Inferior parietal cortex (tissue), 1 donor: ENCODE measurements at regions not wholly inside any gene's neighbourhood (a gene's known extent, or its start where the extent isn't known, plus 50 kb on each side); places are given as distances from the start of the nearest gene placed in this dataset.

Experiments
- DNase-seq: peaks from one replicate; pipeline ENCODE4 v3.0.0-alpha.2; 2016; ENCODE audit errors: extremely low spot score

DNA sequence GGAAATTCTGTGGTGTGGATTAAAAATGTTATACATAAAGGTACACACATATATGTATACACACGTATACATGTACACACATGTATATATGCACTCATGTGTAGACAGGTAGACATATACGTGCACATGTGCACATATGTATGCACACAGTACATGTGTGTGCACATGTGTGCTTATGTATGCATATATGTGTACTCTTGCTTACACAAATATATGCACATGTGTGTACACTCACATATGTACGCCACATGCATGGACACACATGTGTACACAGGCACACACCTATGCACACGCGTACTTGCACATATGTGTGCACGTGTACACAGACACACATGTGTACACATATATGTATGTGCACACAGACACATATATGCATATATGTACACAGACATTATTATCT lies 142.8 kb upstream of the SALL3 start:
- no peak for DNase-seq

DNA sequence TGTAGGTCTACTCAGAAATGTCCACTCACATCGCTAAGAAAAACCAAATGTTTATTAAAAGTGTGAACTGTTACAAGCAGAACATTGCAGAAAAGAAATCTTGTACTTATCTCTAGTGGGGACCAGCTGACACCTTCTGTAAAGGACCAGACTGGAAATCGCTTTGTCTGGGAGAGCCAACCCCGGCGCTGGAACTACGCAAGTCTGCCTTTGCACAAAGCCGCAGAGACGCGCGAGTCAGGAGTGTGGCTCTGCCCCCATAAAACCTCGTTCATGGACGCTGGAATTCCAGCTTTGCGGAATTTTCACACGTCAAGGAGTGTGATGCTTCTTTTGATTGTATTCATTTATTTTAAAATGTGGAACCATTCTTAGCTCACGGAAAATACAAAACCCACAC lies 141.9 kb upstream of the SALL3 start:
- DNase-seq: no peak

DNA sequence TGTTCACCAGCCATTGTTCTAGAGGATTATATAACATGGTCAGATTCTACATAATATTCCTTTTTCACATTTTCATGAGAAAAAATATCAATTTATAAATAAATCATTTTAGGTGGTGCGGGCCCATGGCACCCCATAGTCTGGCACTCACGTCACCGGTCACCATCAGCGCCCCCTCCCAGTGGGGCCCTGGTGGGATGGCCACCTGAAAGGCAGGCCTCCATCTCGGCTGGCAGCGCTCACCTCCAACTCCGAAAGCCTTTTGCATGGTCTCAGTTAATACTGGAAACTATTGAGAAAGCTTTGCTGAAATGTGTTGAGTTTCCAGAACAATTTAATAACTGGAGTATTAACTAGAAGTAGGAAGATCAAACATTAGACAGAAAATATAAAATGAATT lies 141.4 kb upstream of the SALL3 start:
- no peak for DNase-seq

DNA sequence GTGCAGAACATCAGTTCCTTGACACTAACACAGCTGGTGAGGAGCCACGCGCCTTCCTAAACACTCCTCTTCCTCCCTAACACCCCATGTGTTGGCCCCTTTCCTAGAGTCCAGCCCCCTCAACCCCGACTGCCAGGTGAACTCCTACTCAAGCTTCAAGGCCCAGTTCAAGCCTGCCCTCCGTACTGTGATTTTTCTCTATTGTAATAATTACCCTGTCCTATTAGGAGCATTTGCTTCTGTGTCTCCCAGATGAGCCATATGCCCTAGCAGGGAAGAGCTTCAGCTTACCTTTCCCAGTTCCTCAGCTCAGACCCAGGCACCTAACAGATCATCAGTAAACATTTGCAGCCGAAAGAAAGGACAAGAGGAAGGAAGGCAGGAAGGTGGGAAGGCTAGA lies 130.6 kb upstream of the SALL3 start:
- no peak for DNase-seq

DNA sequence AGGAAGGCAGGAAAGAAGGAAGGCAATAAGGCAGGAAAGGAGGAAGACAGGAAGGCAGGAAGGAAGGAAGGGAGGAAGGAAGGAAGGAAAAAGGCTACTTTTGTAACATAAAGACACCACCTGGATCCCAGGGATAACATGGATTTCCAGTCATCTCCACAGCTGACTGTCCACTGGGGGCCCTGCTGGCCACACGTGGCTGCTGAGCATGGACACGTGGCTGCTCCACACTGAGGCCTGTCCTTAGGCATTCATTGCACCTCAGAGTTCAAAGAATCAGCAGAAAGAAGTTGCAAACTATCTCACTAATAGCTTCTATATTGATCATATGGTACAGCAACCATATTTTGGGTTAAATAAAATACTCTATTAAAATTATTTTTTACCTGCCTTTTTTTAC lies 130.2 kb upstream of the SALL3 start:
- DNase-seq: no peak

DNA sequence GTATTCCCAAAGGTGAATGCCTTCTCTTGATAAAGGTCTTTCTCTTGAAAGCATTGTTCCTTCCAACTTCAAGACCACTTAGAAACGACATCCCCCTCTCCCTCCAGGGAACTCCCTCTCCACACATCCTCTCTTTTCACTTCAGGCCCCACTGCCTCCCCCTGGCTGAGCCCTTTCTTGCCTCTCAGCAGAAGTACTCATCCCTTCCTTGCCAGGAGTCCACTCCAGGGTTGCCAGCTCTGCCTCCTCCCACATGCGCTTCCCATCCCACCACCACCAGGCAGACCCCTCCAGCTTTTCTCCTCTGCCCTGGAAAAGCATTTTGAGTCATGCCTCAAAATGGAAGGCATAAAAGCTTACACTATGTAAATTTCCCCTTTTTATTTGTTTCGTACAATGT lies 126.3 kb upstream of the SALL3 start:
- DNase-seq: no peak

DNA sequence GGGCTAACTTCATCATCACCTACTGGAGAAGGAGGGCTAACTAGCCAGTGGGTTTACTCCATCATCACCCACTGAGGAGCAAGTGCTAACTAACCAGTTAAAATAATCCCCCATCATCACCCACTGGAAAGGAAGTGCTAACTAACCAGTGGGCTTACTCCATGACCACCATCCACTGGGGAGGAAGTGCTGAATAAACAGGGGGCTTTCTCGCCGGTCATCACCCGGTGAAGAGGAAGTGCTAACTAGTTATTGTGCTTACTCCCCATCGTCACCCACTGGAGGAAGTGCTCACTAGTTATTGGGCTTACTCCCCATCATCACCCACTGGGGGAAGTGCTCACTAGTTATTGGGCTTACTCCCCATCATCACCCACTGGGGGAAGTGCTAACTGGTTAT lies 124.4 kb upstream of the SALL3 start:
- no peak for DNase-seq

DNA sequence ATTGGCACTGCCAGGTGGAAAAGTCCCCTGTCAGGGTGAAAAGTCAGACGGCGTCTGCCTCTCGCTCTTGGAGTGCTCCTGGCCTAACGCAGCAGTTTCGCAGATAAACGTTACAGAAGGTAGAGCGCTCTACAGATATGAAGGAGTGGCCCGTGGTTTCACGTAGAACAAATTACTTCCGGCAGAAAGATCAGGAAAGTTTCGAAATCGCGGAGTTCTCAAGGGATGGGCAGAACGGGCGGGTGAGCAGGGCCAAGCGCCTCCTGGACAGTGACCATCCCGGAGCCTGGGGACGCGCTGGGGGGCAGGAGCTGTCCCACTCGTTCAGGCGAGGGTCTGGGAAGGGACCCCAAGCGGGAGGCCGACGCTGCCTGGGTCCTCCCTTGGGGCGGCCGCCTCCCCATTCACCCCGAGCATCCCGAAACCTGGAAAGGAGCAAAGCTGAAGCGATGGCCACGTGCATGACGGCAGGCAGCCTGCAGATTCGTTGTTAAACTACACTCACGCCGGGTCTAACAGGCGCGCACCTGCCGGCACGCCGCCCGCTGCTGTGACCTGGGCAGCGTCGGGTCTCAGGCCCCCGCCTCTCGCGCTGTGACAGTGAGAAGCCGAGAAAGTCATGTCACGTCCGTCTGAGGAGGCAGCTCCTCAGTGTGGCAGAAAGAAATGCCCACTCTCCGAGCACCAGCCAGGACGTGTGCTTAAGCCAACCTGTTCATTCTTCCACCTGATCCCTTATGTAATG lies 122.9 kb upstream of the SALL3 start:
- no peak for DNase-seq

DNA sequence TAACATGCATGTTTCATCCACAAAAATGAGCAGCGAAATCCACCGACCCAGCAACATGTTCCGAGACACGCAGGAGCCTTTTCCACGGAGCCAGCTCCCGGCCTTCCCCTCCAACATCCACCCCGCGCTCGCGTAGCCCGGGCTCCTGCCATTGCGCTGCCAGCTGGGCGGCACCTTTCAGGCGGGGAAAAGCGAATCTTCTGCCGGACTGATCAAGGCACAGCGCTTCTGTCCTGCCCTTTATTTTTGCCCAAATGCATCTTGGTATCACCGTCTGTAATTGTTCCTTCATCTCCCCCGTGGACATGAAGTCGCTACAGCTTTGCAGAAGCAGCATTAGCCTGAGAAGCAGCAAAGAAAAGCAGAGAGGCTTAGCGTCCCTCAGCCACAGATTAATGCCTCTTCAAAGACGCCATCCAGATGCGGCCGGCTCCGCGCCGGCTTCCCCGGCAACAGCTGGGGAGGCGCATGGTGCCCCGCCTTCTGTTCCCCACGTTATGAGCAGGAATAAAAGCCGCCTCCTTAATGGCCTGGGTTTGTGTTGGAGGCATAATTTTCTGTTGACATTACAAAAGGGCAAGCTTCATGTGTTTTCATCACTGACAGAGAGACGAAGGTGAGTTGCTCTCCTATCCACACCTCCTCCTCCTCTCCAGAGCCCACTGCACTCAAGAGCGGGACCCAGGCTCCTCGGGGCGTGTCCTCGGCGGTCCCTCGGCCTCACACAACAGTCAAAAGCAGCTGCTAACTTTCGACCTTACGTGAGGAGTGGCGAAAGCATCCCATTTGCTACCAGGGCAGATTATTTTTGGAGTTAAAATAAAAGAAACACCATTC lies 122.1 kb upstream of the SALL3 start:
- DNase-seq: no peak

DNA sequence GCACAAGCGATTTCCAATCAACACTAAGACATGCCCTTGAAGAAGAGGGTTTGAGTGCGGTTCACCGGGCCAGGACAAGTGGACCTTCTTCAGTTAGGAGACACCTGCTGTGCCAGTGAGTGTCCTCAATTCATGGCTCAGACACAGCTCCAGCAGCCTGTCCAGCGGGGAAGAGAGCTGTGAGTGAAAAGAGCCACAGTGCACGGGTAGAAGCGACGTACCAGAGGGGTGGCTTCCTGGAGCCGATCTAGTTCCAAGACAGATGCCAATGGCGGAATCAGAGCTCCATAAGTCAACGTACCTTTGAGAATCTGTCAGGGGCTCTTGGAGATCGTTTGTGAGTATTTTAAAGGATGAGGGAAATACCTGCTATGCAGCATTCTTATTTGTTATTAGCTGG lies 119.9 kb upstream of the SALL3 start:
- DNase-seq: no peak

DNA sequence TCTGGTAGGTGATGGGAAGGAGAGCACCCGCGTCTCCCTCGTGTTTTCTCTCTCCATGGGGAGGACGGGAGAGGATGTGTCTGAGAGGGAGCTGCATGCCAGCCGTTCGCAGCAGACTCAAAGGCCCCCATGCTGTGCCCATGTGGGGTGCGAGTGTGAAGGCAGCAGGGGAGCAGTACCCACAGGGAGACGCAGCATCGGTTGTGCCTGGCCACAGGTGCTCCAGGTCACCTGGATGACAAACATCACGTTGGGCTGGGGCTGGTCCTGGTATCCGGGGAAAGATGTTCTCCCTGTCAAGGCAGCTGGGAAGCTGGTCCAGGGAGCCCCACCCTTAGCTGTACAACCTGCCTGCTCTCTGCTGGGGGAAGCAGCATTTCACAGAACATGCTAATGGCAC lies 119.5 kb upstream of the SALL3 start:
- no peak for DNase-seq

DNA sequence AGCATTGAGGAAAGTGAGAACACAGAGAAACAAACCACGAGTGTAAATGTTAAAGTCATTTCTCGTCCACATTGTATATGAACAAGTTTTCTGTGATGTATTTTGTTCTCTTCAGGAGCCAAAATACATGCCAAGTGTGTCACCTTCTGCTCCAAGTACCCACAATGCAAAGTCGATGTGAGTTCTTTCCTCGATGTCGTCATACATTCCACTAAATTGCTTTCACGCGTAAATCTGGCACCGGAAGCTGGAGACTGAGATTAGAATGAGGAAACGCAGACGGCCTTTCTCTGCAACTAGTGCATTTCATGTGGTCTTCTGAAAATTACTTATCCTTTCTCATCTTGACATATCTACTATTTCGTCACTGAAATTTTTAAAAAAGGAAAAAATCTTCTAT lies 118.5 kb upstream of the SALL3 start:
- DNase-seq: no peak

DNA sequence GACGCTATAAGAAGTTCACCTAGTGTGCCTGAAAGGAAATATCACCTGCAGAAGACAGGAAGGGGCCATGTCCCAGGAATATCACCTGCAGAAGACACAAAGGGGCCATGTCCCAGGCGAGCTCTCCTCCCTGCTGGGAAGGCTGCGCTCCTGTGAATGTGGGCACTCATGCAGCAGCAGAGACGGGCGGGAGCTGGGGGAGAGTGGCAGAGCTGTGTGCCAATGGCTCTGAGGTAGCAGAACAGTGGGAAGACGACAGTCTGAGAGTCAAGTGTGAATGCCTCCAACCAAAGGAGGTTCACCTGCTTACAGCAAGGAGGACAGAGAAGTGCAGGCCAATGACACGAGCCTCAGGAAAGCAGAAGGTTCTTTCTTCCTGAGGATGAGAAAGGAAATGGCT lies 117.9 kb upstream of the SALL3 start:
- DNase-seq: no peak

DNA sequence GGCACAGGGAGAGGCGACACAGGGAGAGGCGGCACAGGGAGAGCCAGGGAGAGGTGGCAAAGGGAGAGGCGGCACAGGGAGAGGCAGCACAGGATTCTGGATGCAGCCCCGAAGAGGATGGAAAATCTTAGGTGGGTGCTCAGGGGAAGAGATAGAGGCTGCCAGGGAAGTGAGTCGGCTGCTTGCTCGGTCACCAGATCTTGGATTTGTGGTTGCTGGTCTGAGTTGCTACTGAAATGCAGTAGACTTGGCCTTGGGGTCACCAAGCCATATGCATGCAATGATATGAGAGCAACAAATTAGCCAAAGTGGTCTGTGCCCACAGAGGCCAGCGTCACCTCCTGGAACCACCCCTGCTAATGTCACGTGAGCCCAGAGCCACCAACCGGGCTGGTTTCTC lies 117.2 kb upstream of the SALL3 start:
- no peak for DNase-seq

DNA sequence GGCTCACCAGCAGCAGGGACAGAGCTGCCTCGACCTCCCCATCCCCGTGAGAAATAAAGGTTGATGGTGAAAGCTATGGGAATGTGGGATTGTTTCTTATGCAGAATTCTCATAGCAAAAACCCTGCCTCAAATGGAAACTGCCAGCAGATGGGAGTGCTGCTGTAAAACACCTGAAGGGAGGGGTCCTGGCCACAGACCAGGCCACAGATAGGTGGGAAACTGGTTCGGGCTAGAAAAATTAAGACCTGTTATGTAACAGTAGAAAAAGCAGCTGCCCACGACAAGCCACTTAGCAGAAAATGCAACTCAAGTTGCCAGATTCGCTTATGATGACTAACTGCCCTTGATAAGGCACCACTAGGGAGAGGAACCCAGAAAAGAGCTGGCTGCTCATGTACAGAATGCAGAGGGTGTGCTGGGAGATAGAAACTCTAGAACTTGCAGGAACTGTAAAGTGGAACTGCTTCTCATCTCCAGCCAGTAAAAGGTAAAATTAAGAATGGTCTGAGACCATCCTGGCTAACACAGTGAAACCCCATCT lies 114.5 kb upstream of the SALL3 start:
- DNase-seq: no peak

DNA sequence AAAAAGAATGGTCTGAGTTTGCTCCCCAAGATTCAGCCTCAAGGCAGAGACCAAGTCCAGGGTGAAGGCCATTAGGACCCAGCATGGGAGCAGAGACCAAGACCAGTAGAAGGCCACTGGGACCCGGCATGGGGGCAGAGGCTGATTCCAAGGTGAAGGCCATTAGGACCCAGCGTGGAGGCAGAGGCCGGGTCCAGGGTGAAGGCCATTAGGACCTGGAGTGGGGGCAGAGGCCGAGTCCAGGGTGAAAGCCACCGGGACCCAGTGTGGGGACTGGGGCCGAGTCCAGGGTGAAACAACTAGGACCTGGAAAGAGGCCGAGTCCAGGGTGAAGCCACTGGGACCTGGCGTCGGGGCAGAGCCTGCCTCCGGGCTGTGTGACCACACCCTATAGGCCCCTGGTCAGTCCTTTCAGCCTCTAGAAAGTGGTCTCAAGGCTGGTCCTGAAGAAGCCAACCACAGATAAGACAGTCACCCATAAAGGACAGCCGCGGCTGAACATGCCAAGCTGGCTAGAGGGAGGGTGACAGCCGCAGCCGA lies 113.8 kb upstream of the SALL3 start:
- no peak for DNase-seq

DNA sequence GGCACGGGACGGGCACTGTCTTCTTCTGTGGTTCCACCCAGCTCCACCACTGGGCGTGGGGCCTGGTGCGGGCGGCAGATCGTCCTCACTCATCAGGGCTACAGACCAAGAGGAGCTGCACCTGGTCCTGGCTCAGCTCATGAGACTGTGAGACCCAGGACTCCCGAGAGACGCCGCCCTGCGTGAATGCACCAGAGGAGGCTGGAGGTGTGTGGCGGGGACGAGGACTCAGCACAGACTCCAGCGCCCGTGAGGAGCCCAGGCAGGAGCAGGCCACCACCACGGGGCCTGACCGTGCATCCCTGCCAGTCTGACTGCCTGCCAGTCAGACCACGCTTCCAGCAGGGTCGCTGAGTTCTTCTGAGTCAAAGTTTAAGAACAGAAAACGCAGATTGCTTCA lies 112.5 kb upstream of the SALL3 start:
- no peak for DNase-seq

DNA sequence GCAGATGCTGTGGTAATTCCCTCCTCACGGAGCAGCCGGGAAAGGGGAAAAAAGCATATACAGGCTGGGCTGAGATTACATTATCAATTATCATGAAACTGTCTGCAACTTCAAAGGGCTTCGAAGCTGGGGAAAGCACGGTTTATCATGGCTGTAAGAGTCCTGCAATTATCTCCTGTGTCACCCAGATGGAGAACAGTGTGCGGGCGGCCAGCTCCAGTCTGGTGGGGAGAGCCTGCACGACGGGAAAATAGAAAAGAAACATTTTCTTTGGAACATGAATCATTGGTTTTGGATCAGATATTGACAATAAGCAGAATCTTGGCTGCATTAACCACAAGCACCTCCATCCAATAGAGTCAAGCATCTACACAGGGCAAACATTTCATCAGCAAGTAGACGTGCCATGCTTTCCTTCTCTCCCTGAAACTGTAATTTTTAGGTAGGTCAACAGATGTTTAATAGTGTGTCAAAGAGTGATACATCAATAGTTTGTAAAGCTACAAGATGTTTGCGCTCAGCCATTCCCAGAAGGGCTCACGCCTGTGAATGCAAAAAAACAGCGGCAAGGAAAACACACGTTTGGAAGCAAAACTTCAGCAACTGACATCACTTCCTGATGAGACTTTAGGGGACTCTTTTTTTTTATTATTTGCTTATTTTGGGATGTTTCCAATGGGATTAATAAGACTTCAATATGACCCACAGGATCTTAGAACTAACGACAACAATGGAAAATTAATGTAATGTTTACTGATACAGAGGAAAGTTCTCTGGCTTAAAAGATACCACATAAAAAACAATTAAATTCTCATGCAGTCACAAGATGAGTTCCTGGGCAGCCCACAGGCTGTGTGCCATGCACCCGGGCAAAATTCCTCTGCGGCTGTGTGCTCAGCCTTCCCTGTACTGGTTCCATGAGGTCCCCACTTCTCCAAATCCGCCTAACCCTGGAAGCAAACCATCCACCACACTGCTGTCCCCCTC lies 111.0 kb upstream of the SALL3 start:
- no peak for DNase-seq

DNA sequence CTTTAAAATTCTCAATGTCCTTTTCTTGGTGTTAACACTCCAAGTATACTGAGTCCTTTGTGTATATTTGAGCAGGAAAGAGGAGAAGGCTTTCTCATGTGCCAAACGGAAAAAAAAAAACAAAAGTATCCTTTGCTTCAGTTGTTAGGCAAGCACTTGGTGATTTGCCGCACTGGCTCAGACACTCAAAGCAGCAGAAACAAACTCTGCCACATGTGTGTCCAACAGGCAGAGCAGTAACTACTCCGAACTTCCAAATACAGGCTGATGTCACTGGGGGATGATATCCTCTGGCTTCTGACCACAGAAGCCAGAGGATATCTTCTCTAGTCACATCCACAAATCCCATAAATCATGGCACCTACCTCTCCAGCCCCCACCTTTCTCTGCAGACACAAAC lies 108.0 kb upstream of the SALL3 start:
- DNase-seq: no peak

DNA sequence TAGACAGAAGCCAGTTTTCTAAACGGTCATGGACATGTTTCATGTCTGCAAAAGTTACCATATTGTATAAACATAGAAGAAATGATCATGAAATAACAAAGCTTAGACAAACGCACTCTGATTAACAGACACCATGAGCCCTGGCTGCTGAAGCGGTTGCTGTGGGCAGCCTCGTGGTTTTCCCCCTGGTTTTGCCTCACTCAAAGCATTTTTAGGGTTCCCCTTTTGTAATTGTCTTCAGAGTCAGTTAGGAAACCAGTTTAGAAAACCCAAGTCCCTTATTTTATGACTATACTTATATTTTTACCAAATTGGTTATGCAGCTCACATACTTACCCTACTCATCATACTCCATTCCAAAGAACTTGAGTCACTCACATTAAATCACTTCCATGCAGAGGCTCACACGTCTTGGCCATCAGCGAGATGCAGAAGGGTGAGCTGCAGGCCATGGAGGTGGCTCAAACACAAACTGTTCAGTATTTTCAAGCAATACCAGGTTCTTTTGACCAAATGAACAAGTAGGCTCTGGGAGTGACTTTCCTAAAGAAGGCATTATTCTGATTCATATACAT lies 105.6 kb upstream of the SALL3 start:
- no peak for DNase-seq
